ENCODE measurements at regions not wholly inside any gene's neighbourhood (a gene's known extent, or its start where the extent isn't known, plus 50 kb on each side); places are given as distances from the start of the nearest gene placed in this dataset.

DNA sequence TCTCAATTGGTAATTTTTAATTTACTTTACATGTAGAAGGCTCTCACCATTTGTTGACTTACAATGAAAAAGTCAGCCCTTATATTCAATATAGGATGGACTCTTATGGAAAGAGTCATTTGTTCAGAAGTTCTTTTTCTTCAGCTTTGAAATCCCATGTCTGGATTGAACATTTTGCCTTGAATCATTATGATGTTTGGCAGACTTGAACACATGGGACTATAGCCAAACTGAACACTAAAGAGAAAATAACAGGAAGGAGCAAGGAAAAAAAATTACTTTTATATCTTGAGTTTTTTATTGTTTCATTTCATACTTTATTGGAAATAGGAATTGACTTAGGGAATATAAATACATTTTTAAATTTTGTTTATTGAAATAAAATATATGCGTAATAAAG, 1503.0 kb downstream of the EFNA5 start:
- TF ChIP-seq, protein P1, sequence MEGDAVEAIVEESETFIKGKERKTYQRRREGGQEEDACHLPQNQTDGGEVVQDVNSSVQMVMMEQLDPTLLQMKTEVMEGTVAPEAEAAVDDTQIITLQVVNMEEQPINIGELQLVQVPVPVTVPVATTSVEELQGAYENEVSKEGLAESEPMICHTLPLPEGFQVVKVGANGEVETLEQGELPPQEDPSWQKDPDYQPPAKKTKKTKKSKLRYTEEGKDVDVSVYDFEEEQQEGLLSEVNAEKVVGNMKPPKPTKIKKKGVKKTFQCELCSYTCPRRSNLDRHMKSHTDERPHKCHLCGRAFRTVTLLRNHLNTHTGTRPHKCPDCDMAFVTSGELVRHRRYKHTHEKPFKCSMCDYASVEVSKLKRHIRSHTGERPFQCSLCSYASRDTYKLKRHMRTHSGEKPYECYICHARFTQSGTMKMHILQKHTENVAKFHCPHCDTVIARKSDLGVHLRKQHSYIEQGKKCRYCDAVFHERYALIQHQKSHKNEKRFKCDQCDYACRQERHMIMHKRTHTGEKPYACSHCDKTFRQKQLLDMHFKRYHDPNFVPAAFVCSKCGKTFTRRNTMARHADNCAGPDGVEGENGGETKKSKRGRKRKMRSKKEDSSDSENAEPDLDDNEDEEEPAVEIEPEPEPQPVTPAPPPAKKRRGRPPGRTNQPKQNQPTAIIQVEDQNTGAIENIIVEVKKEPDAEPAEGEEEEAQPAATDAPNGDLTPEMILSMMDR (IDR thresholded peaks at IDR 0.05): no peak
- TF ChIP-seq POLR2AphosphoS5 (IDR thresholded peaks at IDR 0.05) (no peak), POLR2A (IDR thresholded peaks at IDR 0.05) (no peak)
